Lower leg skin (tissue), 4 donors: ENCODE measurements at regions not wholly inside any gene's neighbourhood (a gene's known extent, or its start where the extent isn't known, plus 50 kb on each side); places are given as distances from the start of the nearest gene placed in this dataset.

Source experiments
- DNase-seq, 2 donors: peaks; one replicate each; pipeline ENCODE4 v3.0.0-alpha.2; 2019; ENCODE audit warnings: low spot score in 2 of 2
- H3K4me3 ChIP-seq: fragments of 200-600 bp; sonication (generic); 2 replicates; pipeline ENCODE4 v1.5.1; 2017; ENCODE audit warnings: mild to moderate bottlenecking, low read depth; ENCODE audit not compliant: poor library complexity, severe bottlenecking
- CTCF ChIP-seq, 3 donors: fragments of 450-650 bp; IDR thresholded peaks; one replicate each; pipeline ENCODE4 v1.5.1; 2016; ENCODE audit warnings: antibody characterized with exemption in 3 of 3, mild to moderate bottlenecking in 3 of 3, moderate library complexity in 2 of 3
- POLR2A ChIP-seq, 2 donors: fragments of 450-650 bp; IDR thresholded peaks; one replicate each; pipeline ENCODE4 v1.6.1; 2016 to 2017; ENCODE audit warnings: antibody characterized with exemption in 2 of 2, mild to moderate bottlenecking in 1 of 2, moderate library complexity in 1 of 2
- WGBS, 2 donors: methylation state at CpG; one replicate each; pipeline ENCODE4 v1.1.5; 2018; 5-methylcytosine and 5-hydroxymethylcytosine counted together
- intact Hi-C: fragments of 100-400 bp; cut with DNase I; formaldehyde crosslinking; loops from one replicate; pipeline ENCODE4 v1.15.0; 2023; ENCODE audit warnings: low total_unique reads

- 55 to 63% methylated on average over 1 of the region's 1 CpG for WGBS, 2 donors
- DNase-seq = no peak
- no peak overlapping the region for H3K4me3 ChIP-seq
- TF ChIP-seq POLR2A (IDR thresholded peaks at IDR 0.05) (no peak), CTCF (IDR thresholded peaks at IDR 0.05) (no peak)
- intact Hi-C loops = no loop called here
Measured at GRCh38 chr7:53521638-53522184, 486.3 kb downstream of the POM121L12 start.

GRCh38 chr7:53539558-53539957, 504.1 kb downstream of the POM121L12 start:
- no peak for DNase-seq
- TF ChIP-seq CTCF (IDR thresholded peaks at IDR 0.05) = no peak
- no peak for TF ChIP-seq POLR2A (IDR thresholded peaks at IDR 0.05)
- 94 to 96% methylated on average over 3 of the region's 3 CpGs for WGBS, 2 donors
- intact Hi-C loops = no loop called here
- H3K4me3 ChIP-seq = no peak overlapping the region

GRCh38 chr7:53541475-53541874, 506.0 kb downstream of the POM121L12 start:
- WGBS, 2 donors = 50% methylated on average over 2 of the region's 2 CpGs
- no peak overlapping the region for H3K4me3 ChIP-seq
- intact Hi-C loops = no loop called here
- DNase-seq = no peak
- TF ChIP-seq POLR2A (IDR thresholded peaks at IDR 0.05) = no peak
- TF ChIP-seq CTCF (IDR thresholded peaks at IDR 0.05) = no peak

- WGBS, 2 donors = 44 to 46% methylated on average over 5 of the region's 5 CpGs
- no peak overlapping the region for H3K4me3 ChIP-seq
- DNase-seq = no peak
- intact Hi-C loops = no loop called here
- TF ChIP-seq POLR2A (IDR thresholded peaks at IDR 0.05) (no peak), CTCF (IDR thresholded peaks at IDR 0.05) (no peak)
Measured at GRCh38 chr7:53542157-53542556, 506.7 kb downstream of the POM121L12 start.
